Osteocyte (in vitro differentiated cells): ENCODE measurements at regions not wholly inside any gene's neighbourhood (a gene's known extent, or its start where the extent isn't known, plus 50 kb on each side); places are given as distances from the start of the nearest gene placed in this dataset.

ENCODE experiments used
- DNase-seq: peaks from one replicate; pipeline ENCODE4 v3.0.0; 2021; ENCODE audit warnings: mixed read lengths; ENCODE audit not compliant: unreplicated experiment; ENCODE audit errors: extremely low spot score
- H3K27ac Mint-ChIP-seq: one replicate; pipeline ENCODE4 v1.8.0; 2021; ENCODE audit warnings: mild to moderate bottlenecking, mixed read lengths; ENCODE audit not compliant: unreplicated experiment
- H3K27me3 Mint-ChIP-seq: one replicate; pipeline ENCODE4 v1.8.0; 2021; ENCODE audit warnings: mixed read lengths; ENCODE audit not compliant: unreplicated experiment
- H3K36me3 Mint-ChIP-seq: one replicate; pipeline ENCODE4 v1.8.0; 2021; ENCODE audit warnings: mixed read lengths; ENCODE audit not compliant: unreplicated experiment
- H3K4me1 Mint-ChIP-seq: one replicate; pipeline ENCODE4 v1.8.0; 2021; ENCODE audit warnings: mixed read lengths; ENCODE audit not compliant: unreplicated experiment
- H3K4me3 Mint-ChIP-seq: one replicate; pipeline ENCODE4 v1.8.0; 2021; ENCODE audit warnings: mild to moderate bottlenecking, moderate library complexity, mixed read lengths; ENCODE audit not compliant: unreplicated experiment
- H3K9me3 Mint-ChIP-seq: one replicate; pipeline ENCODE4 v1.8.0; 2021; ENCODE audit warnings: mixed read lengths; ENCODE audit not compliant: unreplicated experiment
- CTCF ChIP-seq: fragments of 200-600 bp; sonication (generic); IDR thresholded peaks from 2 replicates; pipeline ENCODE4 v1.5.0; 2021; ENCODE audit warnings: antibody characterized with exemption, mild to moderate bottlenecking, moderate library complexity

- Mint-ChIP-seq H3K9me3 (peaks cover 17% of the 10 kb centered on the region), H3K36me3 (no peaks in the 10 kb centered on the region), H3K4me3 (no peak overlapping the region), H3K27me3 (no peaks in the 10 kb centered on the region), H3K27ac (no peak overlapping the region), H3K4me1 (no peaks in the 10 kb centered on the region)
- no peak for TF ChIP-seq CTCF
- no peak for DNase-seq
Observed at GRCh38 chr7:67992287-67992686, 995.7 kb downstream of the TYW1 start.

GRCh38 chr7:68005992-68006391, 1009.4 kb downstream of the TYW1 start:
- TF ChIP-seq CTCF, result no peak
- H3K27ac Mint-ChIP-seq, result no peak overlapping the region
- H3K36me3 Mint-ChIP-seq, result no peaks in the 10 kb centered on the region
- no peak for DNase-seq
- peaks cover 18% of the 10 kb centered on the region for H3K9me3 Mint-ChIP-seq
- H3K4me1 Mint-ChIP-seq, result no peaks in the 10 kb centered on the region
- H3K27me3 Mint-ChIP-seq, result no peaks in the 10 kb centered on the region
- no peak overlapping the region for H3K4me3 Mint-ChIP-seq

GRCh38 chr7:68006619-68007018, 1010.0 kb downstream of the TYW1 start:
- H3K27ac Mint-ChIP-seq, result no peak overlapping the region
- DNase-seq, result no peak
- no peaks in the 10 kb centered on the region for H3K36me3 Mint-ChIP-seq
- H3K9me3 Mint-ChIP-seq, result peaks cover 23% of the 10 kb centered on the region
- no peaks in the 10 kb centered on the region for H3K4me1 Mint-ChIP-seq
- H3K4me3 Mint-ChIP-seq, result no peak overlapping the region
- no peak for TF ChIP-seq CTCF
- no peaks in the 10 kb centered on the region for H3K27me3 Mint-ChIP-seq

- peaks cover 11% of the 10 kb centered on the region for H3K9me3 Mint-ChIP-seq
- no peak overlapping the region for H3K27ac Mint-ChIP-seq
- H3K4me1 Mint-ChIP-seq, result no peaks in the 10 kb centered on the region
- no peaks in the 10 kb centered on the region for H3K36me3 Mint-ChIP-seq
- no peak overlapping the region for H3K4me3 Mint-ChIP-seq
- TF ChIP-seq CTCF, result no peak
- no peaks in the 10 kb centered on the region for H3K27me3 Mint-ChIP-seq
- DNase-seq, result no peak
Observed at GRCh38 chr7:68009716-68010115, 1013.1 kb downstream of the TYW1 start.

- H3K36me3 Mint-ChIP-seq, result no peaks in the 10 kb centered on the region
- H3K4me1 Mint-ChIP-seq, result no peaks in the 10 kb centered on the region
- H3K27ac Mint-ChIP-seq, result no peak overlapping the region
- DNase-seq, result no peak
- no peaks in the 10 kb centered on the region for H3K27me3 Mint-ChIP-seq
- peaks cover 6% of the 10 kb centered on the region for H3K9me3 Mint-ChIP-seq
- no peak for TF ChIP-seq CTCF
- H3K4me3 Mint-ChIP-seq, result no peak overlapping the region
Observed at GRCh38 chr7:68014031-68014736, 1017.6 kb downstream of the TYW1 start.
